ENCODE measurements at regions not wholly inside any gene's neighbourhood (a gene's known extent, or its start where the extent isn't known, plus 50 kb on each side); places are given as distances from the start of the nearest gene placed in this dataset.

- Histone ChIP-seq H3K4me2 (ENCODE audit: insufficient read depth in 1 of 2, low read depth in 2 of 2, low read length in 2 of 2) (no peak overlapping the region), H2AFZ (ENCODE audit: low read length) (peak overlapping the region; percentile 31; the same call in 1 of the 2 replicates), H2BK15ac (ENCODE audit: low read length) (no peak overlapping the region), H3K79me2 (ENCODE audit: control insufficient read depth in 1 of 2, insufficient read depth in 2 of 2, low read length in 2 of 2) (no peaks in the 10 kb centered on the region), H2BK12ac (ENCODE audit: low read depth, low read length) (no peak overlapping the region), H3K56ac (replicated peaks; ENCODE audit: insufficient read length, low read depth, low read length) (no peak overlapping the region), H3K4ac (replicated peaks; ENCODE audit: insufficient read length, low read depth, low read length) (no peak overlapping the region), H3K36me3 (ENCODE audit: control insufficient read depth in 2 of 4, insufficient read depth in 4 of 4, low read length in 3 of 4) (no peaks in the 10 kb centered on the region), H3K9me3 (ENCODE audit: insufficient read depth in 2 of 2, low read depth in 1 of 2, low read length in 1 of 2) (no peaks in the 10 kb centered on the region), H2BK5ac (ENCODE audit: low read depth, low read length) (no peak overlapping the region), H3K27me3 (replicated peaks in 1 of 4; ENCODE audit: control insufficient read depth in 3 of 4, extremely low read depth in 1 of 4, insufficient read depth in 3 of 4, low read length in 3 of 4) (no peaks in the 10 kb centered on the region), H3K23ac (ENCODE audit: insufficient read length) (no peak overlapping the region), H3K4me3 (ENCODE audit: extremely low read depth in 1 of 4, insufficient read depth in 2 of 4, low read depth in 3 of 4, low read length in 4 of 4) (no peak overlapping the region), H3K4me1 (replicated peaks in 1 of 4; ENCODE audit: control insufficient read depth in 3 of 4, insufficient read depth in 4 of 4, low read length in 3 of 4) (no peaks in the 10 kb centered on the region), H3K79me1 (ENCODE audit: low read depth, low read length) (no peaks in the 10 kb centered on the region), H2BK20ac (ENCODE audit: low read length) (no peak overlapping the region), H4K91ac (replicated peaks; ENCODE audit: insufficient read length, low read length) (no peak overlapping the region), H3K18ac (ENCODE audit: extremely low read depth, low read length) (no peak overlapping the region), H2AK5ac (ENCODE audit: low read depth, low read length) (no peak overlapping the region), H3K23me2 (ENCODE audit: low read depth, low read length) (no peaks in the 10 kb centered on the region), H4K20me1 (replicated peaks in 1 of 2; ENCODE audit: control insufficient read depth in 1 of 2, insufficient read depth in 2 of 2, low read length in 2 of 2) (no peaks in the 10 kb centered on the region), H3K27ac (ENCODE audit: low read depth, low read length) (no peak overlapping the region), H3K9ac (replicated peaks in 1 of 4; ENCODE audit: extremely low read depth in 1 of 4, low read depth in 3 of 4, low read length in 3 of 4) (no peak overlapping the region), H4K8ac (ENCODE audit: extremely low read depth, insufficient read depth, low read length) (no peak overlapping the region), H2BK120ac (replicated peaks; ENCODE audit: low read depth, low read length) (no peak overlapping the region), H4K5ac (ENCODE audit: insufficient read length, low read depth, low read length) (no peak overlapping the region), H3K14ac (ENCODE audit: insufficient read length) (no peak overlapping the region)
- FAIRE-seq (no peak), DNase-seq (ENCODE audit: low read depth in 1 of 2, low spot score in 2 of 2) (no peak)
- ChIA-PET POLR2A (ENCODE audit: partially characterized antibody) (no interaction called here), CTCF (ENCODE audit: partially characterized antibody) (interaction anchor here (0.6 kb wide), 1 partner anchor 8 kb away, joined by 3 read pairs; no protein-coding TSS in a partner anchor)
- 87% methylated on average over 3 of the region's 3 CpGs; no CpG with 5 or more reads in 1 of the 2 experiments for WGBS, 2 experiments (ENCODE audit: extremely low coverage in 1 of 2, insufficient coverage in 1 of 2, insufficient read length in 1 of 2, insufficient replicate concordance in 2 of 2, low coverage in 1 of 2, low lambda C conversion rate in 2 of 2, missing lambda C conversion rate in 1 of 2)
- no peak for TF ChIP-seq CEBPB (IDR thresholded peaks at IDR 0.05; ENCODE audit: low read depth, low read length)
These were observed 1378.7 kb upstream of the PRR20A start for GRCh38 chr13:55761986-55762385.

Measured in H1 (cell line).